NT2/D1 (cell line): ENCODE measurements at regions not wholly inside any gene's neighbourhood (a gene's known extent, or its start where the extent isn't known, plus 50 kb on each side); places are given as distances from the start of the nearest gene placed in this dataset.

Experiments used
- YY1 ChIP-seq: IDR thresholded peaks from 2 replicates; pipeline ENCODE4 v1.6.1; 2011; ENCODE audit not compliant: insufficient read length, insufficient read depth
- ZNF274 ChIP-seq: IDR thresholded peaks from 2 replicates; pipeline ENCODE4 v1.6.1; 2011; ENCODE audit warnings: mild to moderate bottlenecking, low read depth, low read length

DNA sequence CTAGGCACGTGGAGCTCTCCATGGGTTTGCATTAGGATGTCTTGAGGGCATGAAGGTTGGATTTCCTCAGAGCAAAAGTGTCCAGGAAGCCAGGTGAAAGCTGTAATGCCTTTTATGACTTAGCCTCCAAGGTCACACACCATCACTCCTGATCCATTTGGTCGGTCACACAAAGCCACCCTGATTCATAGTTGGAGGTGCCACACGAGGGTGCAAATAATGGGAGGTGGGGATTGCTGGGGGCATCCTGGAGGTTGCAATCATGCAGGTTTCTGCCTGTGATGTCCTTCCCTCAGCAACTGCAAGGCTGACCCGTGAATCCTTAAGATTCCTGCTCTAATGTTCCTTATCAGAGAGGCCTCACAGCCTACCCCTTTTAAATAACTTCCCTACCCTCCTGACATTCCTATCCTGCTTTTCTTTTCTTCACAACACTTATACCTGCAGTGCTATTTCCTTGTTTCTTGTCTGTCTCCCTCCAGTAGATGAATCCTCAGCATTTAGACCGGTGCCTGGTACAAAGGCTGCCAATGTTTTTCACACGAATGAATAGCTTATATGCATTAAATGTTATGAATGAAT is 97.1 kb downstream of the LIPG start:
- TF ChIP-seq ZNF274 (no peak), YY1 (no peak)
